ENCODE measurements at regions not wholly inside any gene's neighbourhood (a gene's known extent, or its start where the extent isn't known, plus 50 kb on each side); places are given as distances from the start of the nearest gene placed in this dataset.
"Not testable (repeated sequence)": the region's sequence is repeated elsewhere in the genome, so short reads cannot be mapped to it uniquely, and the experiment has no call there.

DNA sequence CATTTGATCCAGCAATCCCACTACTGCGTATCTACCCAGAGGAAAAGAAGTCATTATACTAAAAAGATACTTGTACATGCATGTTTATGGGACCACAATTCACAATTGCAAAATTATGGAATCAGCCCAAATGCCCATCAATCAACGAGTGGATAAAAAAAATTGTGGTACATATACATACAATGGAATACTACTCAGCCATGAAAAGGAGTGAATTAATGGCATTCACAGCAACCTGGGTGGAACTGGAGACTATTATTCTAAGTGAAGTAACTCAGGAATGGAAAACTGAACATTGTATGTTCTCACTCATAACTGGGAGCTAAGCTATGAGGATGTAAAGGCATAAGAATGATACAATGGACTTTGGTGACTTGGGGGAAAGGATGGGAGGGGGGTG lies 227.3 kb downstream of the IGSF11 start:
- not testable (repeated sequence) for ATAC-seq; H3K4me3 Mint-ChIP-seq; H3K36me3 Mint-ChIP-seq (ENCODE audit: low read depth); H3K27ac Mint-ChIP-seq; H3K9me3 ChIP-seq (ENCODE audit: control insufficient read depth, low read length, poor library complexity, severe bottlenecking); H3K4me1 Mint-ChIP-seq; DNase-seq
- peaks cover 32% of the 10 kb centered on the region for H3K27me3 Mint-ChIP-seq

- DNase-seq (no peak), ATAC-seq (no peak)
- H3K36me3 Mint-ChIP-seq (ENCODE audit: low read depth) = peaks cover 4% of the 10 kb centered on the region
- peaks cover 28% of the 10 kb centered on the region for H3K27me3 Mint-ChIP-seq
- no peaks in the 10 kb centered on the region for H3K9me3 ChIP-seq (ENCODE audit: control insufficient read depth, low read length, poor library complexity, severe bottlenecking)
- peak overlapping the region; percentile 15 for H3K4me3 Mint-ChIP-seq
- H3K27ac Mint-ChIP-seq = no peak overlapping the region
- peaks cover 7% of the 10 kb centered on the region for H3K4me1 Mint-ChIP-seq
These were observed 225.9 kb downstream of the IGSF11 start for GRCh38 chr3:118808723-118809122.

- Mint-ChIP-seq H3K27ac (peak overlapping the region; percentile 11), H3K36me3 (ENCODE audit: low read depth) (peaks cover 2% of the 10 kb centered on the region), H3K4me1 (peaks cover 7% of the 10 kb centered on the region), H3K27me3 (peaks cover 24% of the 10 kb centered on the region), H3K4me3 (peak overlapping the region; percentile 60)
- ATAC-seq = peak; percentile 25
- DNase-seq = no peak
- no peaks in the 10 kb centered on the region for H3K9me3 ChIP-seq (ENCODE audit: control insufficient read depth, low read length, poor library complexity, severe bottlenecking)
These were observed 224.7 kb downstream of the IGSF11 start for GRCh38 chr3:118809696-118810498.

GRCh38 chr3:118810499-118811035 lies 224.1 kb downstream of the IGSF11 start:
- H3K4me1 Mint-ChIP-seq = peaks cover 7% of the 10 kb centered on the region
- H3K27me3 Mint-ChIP-seq = peaks cover 26% of the 10 kb centered on the region
- peak overlapping the region; percentile 50 for H3K4me3 Mint-ChIP-seq
- H3K9me3 ChIP-seq (ENCODE audit: control insufficient read depth, low read length, poor library complexity, severe bottlenecking) = no peaks in the 10 kb centered on the region
- ATAC-seq (peak; percentile 40), DNase-seq (no peak)
- H3K36me3 Mint-ChIP-seq (ENCODE audit: low read depth) = peaks cover 2% of the 10 kb centered on the region
- no peak overlapping the region for H3K27ac Mint-ChIP-seq

DNA sequence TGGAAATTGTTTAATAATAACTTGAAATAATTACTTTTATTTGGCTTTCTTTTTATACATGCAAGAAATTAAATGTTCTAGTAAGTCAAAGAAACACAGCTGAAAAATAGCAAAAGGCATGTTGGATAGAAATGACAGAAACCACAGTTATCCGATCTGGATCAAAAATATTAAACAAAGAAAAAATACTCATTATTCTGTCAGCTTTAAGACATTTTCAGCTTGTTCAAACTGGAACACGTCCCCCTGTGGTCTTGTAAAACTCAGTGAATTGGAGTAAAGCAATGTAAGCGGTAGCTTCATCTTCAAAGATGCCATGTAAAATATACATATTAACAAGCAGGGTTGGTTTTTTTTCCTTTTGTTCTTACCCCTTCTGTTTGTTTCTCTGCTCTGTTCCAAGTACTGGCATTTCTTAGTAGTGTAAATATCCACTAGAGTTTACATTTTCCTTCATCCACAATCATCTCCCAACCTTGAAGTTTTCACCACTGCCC lies 223.4 kb downstream of the IGSF11 start:
- H3K36me3 Mint-ChIP-seq (ENCODE audit: low read depth) = no peaks in the 10 kb centered on the region
- H3K9me3 ChIP-seq (ENCODE audit: control insufficient read depth, low read length, poor library complexity, severe bottlenecking) = no peaks in the 10 kb centered on the region
- DNase-seq (no peak), ATAC-seq (no peak)
- H3K4me1 Mint-ChIP-seq = peaks cover 6% of the 10 kb centered on the region
- H3K27me3 Mint-ChIP-seq = peaks cover 27% of the 10 kb centered on the region
- no peak overlapping the region for H3K4me3 Mint-ChIP-seq
- no peak overlapping the region for H3K27ac Mint-ChIP-seq

DNA sequence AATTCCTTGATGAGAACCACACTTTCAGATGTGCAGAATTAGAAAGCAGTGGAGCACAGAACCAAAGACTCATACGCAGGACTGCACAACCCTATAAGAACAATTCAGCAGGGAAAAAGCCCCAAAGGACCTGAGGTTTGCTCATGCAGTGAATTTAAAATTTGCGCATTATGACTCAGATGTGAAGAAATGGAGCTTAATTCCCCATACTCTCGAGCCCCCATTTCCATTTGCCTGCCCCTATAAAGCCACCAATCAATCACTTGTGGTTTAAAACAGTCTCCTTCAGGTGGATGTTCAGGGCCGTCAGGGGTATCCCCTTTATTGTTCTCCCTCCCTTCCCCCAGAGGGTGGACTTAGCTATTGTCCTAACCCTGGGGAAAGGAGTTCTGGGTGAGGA lies 221.2 kb downstream of the IGSF11 start:
- peaks cover 7% of the 10 kb centered on the region for H3K4me1 Mint-ChIP-seq
- no peak overlapping the region for H3K27ac Mint-ChIP-seq
- H3K36me3 Mint-ChIP-seq (ENCODE audit: low read depth) = no peaks in the 10 kb centered on the region
- no peak for ATAC-seq
- peaks cover 38% of the 10 kb centered on the region for H3K27me3 Mint-ChIP-seq
- no peaks in the 10 kb centered on the region for H3K9me3 ChIP-seq (ENCODE audit: control insufficient read depth, low read length, poor library complexity, severe bottlenecking)
- H3K4me3 Mint-ChIP-seq = no peak overlapping the region
- DNase-seq = no peak

DNA sequence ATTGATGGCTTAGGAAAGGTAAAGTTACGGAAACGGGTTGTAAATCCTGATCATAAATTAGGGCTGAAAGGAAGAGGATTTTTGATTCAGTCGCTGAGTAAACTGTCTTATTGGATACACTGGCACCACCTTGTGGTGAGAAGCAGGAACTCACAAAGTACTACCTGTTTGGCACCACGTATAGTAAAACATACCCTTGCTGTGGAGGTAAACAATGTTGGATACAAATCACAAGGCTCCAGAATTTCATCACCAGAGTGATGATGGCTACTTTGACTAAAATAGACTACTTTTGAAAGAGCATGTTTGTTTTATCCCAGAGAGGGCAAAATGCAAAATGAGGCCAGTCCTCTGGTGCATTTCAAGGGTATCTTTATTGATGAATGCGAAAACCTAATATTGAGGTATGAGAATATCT lies 216.9 kb downstream of the IGSF11 start:
- no peak overlapping the region for H3K4me3 Mint-ChIP-seq
- H3K4me1 Mint-ChIP-seq = peaks cover 4% of the 10 kb centered on the region
- peak in 1 of 3 donors; percentile 11 for DNase-seq
- H3K27me3 Mint-ChIP-seq = peaks cover 21% of the 10 kb centered on the region
- no peak overlapping the region for H3K27ac Mint-ChIP-seq
- no peaks in the 10 kb centered on the region for H3K9me3 ChIP-seq (ENCODE audit: control insufficient read depth, low read length, poor library complexity, severe bottlenecking)
- peak; percentile 75 for ATAC-seq
- no peaks in the 10 kb centered on the region for H3K36me3 Mint-ChIP-seq (ENCODE audit: low read depth)

GRCh38 chr3:118818386-118818785 lies 216.3 kb downstream of the IGSF11 start:
- DNase-seq = no peak
- H3K4me1 Mint-ChIP-seq = peaks cover 6% of the 10 kb centered on the region
- H3K36me3 Mint-ChIP-seq (ENCODE audit: low read depth) = no peaks in the 10 kb centered on the region
- no peaks in the 10 kb centered on the region for H3K9me3 ChIP-seq (ENCODE audit: control insufficient read depth, low read length, poor library complexity, severe bottlenecking)
- H3K27ac Mint-ChIP-seq = no peak overlapping the region
- H3K4me3 Mint-ChIP-seq = no peak overlapping the region
- ATAC-seq = no peak
- H3K27me3 Mint-ChIP-seq = peaks cover 21% of the 10 kb centered on the region

- H3K27ac Mint-ChIP-seq = no peak overlapping the region
These were observed 211.0 kb downstream of the IGSF11 start for GRCh38 chr3:118823626-118824025.

DNA sequence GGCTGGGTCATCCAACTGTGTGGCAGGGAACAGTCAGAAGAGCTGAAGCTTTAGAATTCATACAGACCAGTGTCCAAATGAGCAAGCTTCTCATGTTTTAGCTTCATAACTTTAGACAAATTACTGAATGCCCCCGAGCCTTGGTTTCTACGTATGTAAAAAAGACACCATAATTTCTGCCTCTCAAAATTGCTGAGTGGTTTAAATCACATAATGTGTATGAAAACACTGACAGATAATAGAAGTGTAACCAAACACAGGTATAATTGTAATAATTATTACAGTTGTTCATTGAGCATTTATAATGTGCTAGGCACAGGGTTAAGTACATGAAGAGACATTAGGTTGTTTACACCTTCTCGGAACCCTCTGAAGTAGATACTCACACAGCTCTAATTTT lies 207.2 kb downstream of the IGSF11 start:
- peaks cover 35% of the 10 kb centered on the region for H3K27me3 Mint-ChIP-seq
- DNase-seq (no peak), ATAC-seq (no peak)
- H3K36me3 Mint-ChIP-seq (ENCODE audit: low read depth) = peaks cover 3% of the 10 kb centered on the region
- no peak overlapping the region for H3K27ac Mint-ChIP-seq
- H3K4me1 Mint-ChIP-seq = peaks cover 9% of the 10 kb centered on the region
- no peak overlapping the region for H3K4me3 Mint-ChIP-seq
- no peaks in the 10 kb centered on the region for H3K9me3 ChIP-seq (ENCODE audit: control insufficient read depth, low read length, poor library complexity, severe bottlenecking)

More at GRCh38 chr3:118823626-118824025, 211.0 kb downstream of the IGSF11 start:
- peaks cover 3% of the 10 kb centered on the region for H3K36me3 Mint-ChIP-seq (ENCODE audit: low read depth)
- H3K9me3 ChIP-seq (ENCODE audit: control insufficient read depth, low read length, poor library complexity, severe bottlenecking) = no peaks in the 10 kb centered on the region
- H3K27me3 Mint-ChIP-seq = peaks cover 27% of the 10 kb centered on the region
- no peak for DNase-seq
- H3K4me1 Mint-ChIP-seq = peaks cover 10% of the 10 kb centered on the region
- H3K4me3 Mint-ChIP-seq = no peak overlapping the region
- no peak for ATAC-seq

DNA sequence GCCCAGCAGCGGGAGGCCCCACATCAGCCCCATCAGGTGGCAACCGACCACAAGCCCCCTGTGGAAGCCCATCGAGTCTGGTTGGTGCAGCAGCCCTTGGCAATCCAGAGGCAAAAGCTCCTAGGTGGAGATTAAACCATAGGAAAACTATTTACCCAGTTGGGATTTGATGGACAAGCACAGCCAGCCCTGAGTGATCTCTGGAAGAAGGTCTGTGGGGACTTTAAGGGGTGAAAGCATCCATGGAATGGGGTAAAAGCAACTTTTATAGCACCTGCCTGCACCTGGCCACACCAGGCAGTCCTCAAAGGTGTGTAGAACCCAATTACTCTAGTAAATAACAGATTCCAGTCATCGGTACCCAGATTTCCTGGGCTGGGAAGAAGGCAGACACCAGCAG lies 206.3 kb downstream of the IGSF11 start:
- H3K4me1 Mint-ChIP-seq = peaks cover 5% of the 10 kb centered on the region
- ATAC-seq (no peak), DNase-seq (no peak)
- H3K9me3 ChIP-seq (ENCODE audit: control insufficient read depth, low read length, poor library complexity, severe bottlenecking) = no peaks in the 10 kb centered on the region
- H3K27ac Mint-ChIP-seq = no peak overlapping the region
- H3K4me3 Mint-ChIP-seq = no peak overlapping the region
- H3K27me3 Mint-ChIP-seq = peaks cover 38% of the 10 kb centered on the region
- H3K36me3 Mint-ChIP-seq (ENCODE audit: low read depth) = peaks cover 3% of the 10 kb centered on the region

DNA sequence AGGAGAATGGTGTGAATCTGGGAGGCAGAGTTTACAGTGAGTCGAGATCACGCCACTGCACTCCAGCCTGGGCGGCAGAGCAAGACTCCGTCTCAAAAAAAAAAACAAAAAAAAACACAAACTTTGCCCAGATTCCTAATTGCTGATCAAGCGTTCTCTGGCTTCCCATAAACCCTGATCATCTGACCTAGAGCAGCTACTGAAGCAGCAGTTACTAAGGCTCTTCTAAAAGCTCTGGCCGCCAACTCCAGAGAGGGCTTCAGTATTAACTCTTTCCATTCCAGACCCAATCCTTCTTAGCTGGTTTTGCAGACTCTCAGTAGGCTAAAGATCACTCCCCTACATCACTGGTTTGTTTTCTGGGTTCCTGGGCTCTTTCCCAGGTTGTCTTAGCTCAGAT lies 201.6 kb downstream of the IGSF11 start:
- Mint-ChIP-seq H3K4me1 (no peaks in the 10 kb centered on the region), H3K4me3 (no peak overlapping the region), H3K27ac (no peak overlapping the region), H3K36me3 (ENCODE audit: low read depth) (peaks cover 2% of the 10 kb centered on the region), H3K27me3 (peaks cover 28% of the 10 kb centered on the region)
- no peaks in the 10 kb centered on the region for H3K9me3 ChIP-seq (ENCODE audit: control insufficient read depth, low read length, poor library complexity, severe bottlenecking)
- no peak for DNase-seq
- no peak for ATAC-seq

DNA sequence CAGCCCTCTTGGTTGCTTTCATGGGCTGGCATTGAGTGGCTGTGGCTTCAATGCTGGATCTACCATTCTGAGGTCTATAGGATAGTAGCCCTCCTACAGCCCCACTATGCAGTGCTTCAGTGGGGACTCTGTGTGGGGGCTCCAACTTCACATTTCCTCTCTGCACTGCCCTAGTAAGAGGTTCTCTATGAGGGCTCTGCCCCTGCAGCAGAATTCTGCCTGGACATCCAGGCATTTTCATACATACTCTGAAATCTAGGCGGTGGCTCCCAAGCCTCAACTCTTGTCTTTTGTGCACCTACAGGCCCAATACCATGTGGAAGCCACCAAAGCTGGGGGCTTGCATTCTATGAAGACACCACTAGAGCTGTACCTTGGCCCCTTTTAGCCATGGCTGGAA lies 195.8 kb downstream of the IGSF11 start:
- H3K9me3 ChIP-seq (ENCODE audit: control insufficient read depth, low read length, poor library complexity, severe bottlenecking) = peaks cover 6% of the 10 kb centered on the region
- ATAC-seq (no peak), DNase-seq (no peak)
- Mint-ChIP-seq H3K36me3 (ENCODE audit: low read depth) (no peaks in the 10 kb centered on the region), H3K27me3 (peaks cover 9% of the 10 kb centered on the region), H3K27ac (no peak overlapping the region), H3K4me3 (no peak overlapping the region), H3K4me1 (no peaks in the 10 kb centered on the region)
